HEK293 (cell line): ENCODE measurements at regions not wholly inside any gene's neighbourhood (a gene's known extent, or its start where the extent isn't known, plus 50 kb on each side); places are given as distances from the start of the nearest gene placed in this dataset.

Experiments used
- HOXA7 ChIP-seq: sonication (generic); formaldehyde crosslinking; IDR thresholded peaks from 2 replicates; pipeline ENCODE4 v1.8.1; 2022; ENCODE audit warnings: missing genetic modification reagents, borderline replicate concordance
- MYNN ChIP-seq: fragments of 450-650 bp; formaldehyde crosslinking; IDR thresholded peaks from 2 replicates; pipeline ENCODE4 v1.5.1; 2016; ENCODE audit warnings: missing biosample characterization, missing genetic modification characterization, borderline replicate concordance
- ZNF146 ChIP-seq: fragments of 450-650 bp; formaldehyde crosslinking; IDR thresholded peaks from 2 replicates; pipeline ENCODE4 v1.5.1; 2016; ENCODE audit warnings: missing biosample characterization, missing genetic modification characterization
- ZNF221 ChIP-seq: fragments of 450-650 bp; formaldehyde crosslinking; IDR thresholded peaks from 2 replicates; pipeline ENCODE4 v1.5.1; 2017; ENCODE audit warnings: missing biosample characterization, missing genetic modification characterization, borderline replicate concordance
- ZNF266 ChIP-seq: fragments of 450-650 bp; formaldehyde crosslinking; IDR thresholded peaks from 2 replicates; pipeline ENCODE4 v1.5.1; 2016; ENCODE audit warnings: missing biosample characterization, missing genetic modification characterization, low read depth
- ZNF274 ChIP-seq, 2 experiments: fragments of 200-500 bp in 1 of 2; fragments of 450-650 bp in 1 of 2; sonication (Bioruptor generic) in 1 of 2; formaldehyde crosslinking in 1 of 2; IDR thresholded peaks; 2 replicates each; pipeline versions ENCODE4 v1.5.1 to v1.6.1; 2014 to 2016; ENCODE audit warnings: borderline replicate concordance in 1 of 2, inconsistent platforms in 1 of 2, low read length in 1 of 2, missing biosample characterization in 1 of 2, missing genetic modification characterization in 1 of 2
- ZNF610 ChIP-seq: fragments of 450-650 bp; formaldehyde crosslinking; IDR thresholded peaks from 2 replicates; pipeline ENCODE4 v1.5.1; 2016; ENCODE audit warnings: missing biosample characterization, missing genetic modification characterization, borderline replicate concordance
- ZNF664 ChIP-seq: fragments of 450-650 bp; formaldehyde crosslinking; IDR thresholded peaks from 2 replicates; pipeline ENCODE4 v1.5.1; 2016; ENCODE audit warnings: missing biosample characterization, missing genetic modification characterization
- ZNF670 ChIP-seq: fragments of 450-650 bp; formaldehyde crosslinking; IDR thresholded peaks from 2 replicates; pipeline ENCODE4 v1.5.1; 2016; ENCODE audit warnings: missing biosample characterization, missing genetic modification characterization, low read depth
- ZSCAN18 ChIP-seq: fragments of 450-650 bp; formaldehyde crosslinking; IDR thresholded peaks from 2 replicates; pipeline ENCODE4 v1.5.1; 2016; ENCODE audit warnings: missing biosample characterization, missing genetic modification characterization
- TF ChIP-seq, protein P1 (sequence below): fragments of 450-650 bp; formaldehyde crosslinking; IDR thresholded peaks from 2 replicates; pipeline ENCODE4 v1.5.1; 2016; ENCODE audit warnings: missing biosample characterization, missing genetic modification characterization

- TF ChIP-seq ZNF274 (IDR thresholded peaks at IDR 0.05; ENCODE audit: low read length) (no peak), ZNF274 (tag by site-specific recombination; IDR thresholded peaks at IDR 0.05; ENCODE audit: borderline replicate concordance) (no peak), HOXA7 (CRISPR knock-in tag) (no peak), ZNF266 (tag by site-specific recombination) (no peak), ZNF610 (tag by site-specific recombination) (no peak), ZNF146 (no peak), MYNN (no peak), ZNF664 (tag by site-specific recombination) (no peak), ZNF670 (tag by site-specific recombination) (no peak), ZSCAN18 (no peak), ZNF221 (tag by site-specific recombination) (no peak)
- TF ChIP-seq, protein P1, sequence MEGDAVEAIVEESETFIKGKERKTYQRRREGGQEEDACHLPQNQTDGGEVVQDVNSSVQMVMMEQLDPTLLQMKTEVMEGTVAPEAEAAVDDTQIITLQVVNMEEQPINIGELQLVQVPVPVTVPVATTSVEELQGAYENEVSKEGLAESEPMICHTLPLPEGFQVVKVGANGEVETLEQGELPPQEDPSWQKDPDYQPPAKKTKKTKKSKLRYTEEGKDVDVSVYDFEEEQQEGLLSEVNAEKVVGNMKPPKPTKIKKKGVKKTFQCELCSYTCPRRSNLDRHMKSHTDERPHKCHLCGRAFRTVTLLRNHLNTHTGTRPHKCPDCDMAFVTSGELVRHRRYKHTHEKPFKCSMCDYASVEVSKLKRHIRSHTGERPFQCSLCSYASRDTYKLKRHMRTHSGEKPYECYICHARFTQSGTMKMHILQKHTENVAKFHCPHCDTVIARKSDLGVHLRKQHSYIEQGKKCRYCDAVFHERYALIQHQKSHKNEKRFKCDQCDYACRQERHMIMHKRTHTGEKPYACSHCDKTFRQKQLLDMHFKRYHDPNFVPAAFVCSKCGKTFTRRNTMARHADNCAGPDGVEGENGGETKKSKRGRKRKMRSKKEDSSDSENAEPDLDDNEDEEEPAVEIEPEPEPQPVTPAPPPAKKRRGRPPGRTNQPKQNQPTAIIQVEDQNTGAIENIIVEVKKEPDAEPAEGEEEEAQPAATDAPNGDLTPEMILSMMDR = no peak
Observed at GRCh38 chr5:57700484-57700883, 217.9 kb upstream of the ACTBL2 start.
